Neutrophil (primary cell): ENCODE measurements at regions not wholly inside any gene's neighbourhood (a gene's known extent, or its start where the extent isn't known, plus 50 kb on each side); places are given as distances from the start of the nearest gene placed in this dataset.

ENCODE experiments used
- H3K27ac ChIP-seq: fragments of 200-600 bp; sonication (generic); 2 replicates; pipeline ENCODE4 v1.5.1; 2016; ENCODE audit warnings: mild to moderate bottlenecking, moderate library complexity
- H3K27me3 ChIP-seq: fragments of 200-600 bp; sonication (generic); 2 replicates; pipeline ENCODE4 v1.6.0; 2016; ENCODE audit warnings: mild to moderate bottlenecking
- H3K36me3 ChIP-seq: fragments of 200-600 bp; sonication (generic); 2 replicates; pipeline ENCODE4 v1.5.1; 2017
- H3K4me1 ChIP-seq, 2 experiments: fragments of 200-600 bp in 1 of 2; sonication (generic) in 1 of 2; 1 replicate in 1 of 2; 2 replicates in 1 of 2; pipeline versions ENCODE4 v1.5.1 to v1.6.1; 2013 to 2016; ENCODE audit warnings: low read depth in 1 of 2, low read length in 1 of 2, mild to moderate bottlenecking in 1 of 2, moderate library complexity in 1 of 2; ENCODE audit not compliant: control insufficient read depth in 1 of 2, insufficient read depth in 1 of 2
- H3K4me3 ChIP-seq, 2 experiments: fragments of 200-600 bp in 1 of 2; sonication (generic) in 1 of 2; 1 replicate in 1 of 2; 2 replicates in 1 of 2; pipeline ENCODE4 v1.5.1; 2013 to 2016; ENCODE audit warnings: low read depth in 1 of 2, low read length in 1 of 2, mild to moderate bottlenecking in 1 of 2, moderate library complexity in 1 of 2
- H3K9me3 ChIP-seq: fragments of 200-600 bp; sonication (generic); 2 replicates; pipeline ENCODE4 v1.5.1; 2016
- CTCF ChIP-seq: fragments of 200-600 bp; sonication (generic); IDR thresholded peaks from 2 replicates; pipeline ENCODE4 v1.5.1; 2016; ENCODE audit warnings: antibody characterized with exemption

GRCh38 chr5:8048920-8049319 lies 180.0 kb downstream of the MTRR start:
- H3K27me3 ChIP-seq, result no peaks in the 10 kb centered on the region
- no peaks in the 10 kb centered on the region for H3K9me3 ChIP-seq
- H3K4me1 ChIP-seq, result no peaks in the 10 kb centered on the region
- H3K36me3 ChIP-seq, result no peaks in the 10 kb centered on the region
- TF ChIP-seq CTCF, result no peak
- no peak overlapping the region for H3K4me3 ChIP-seq
- H3K27ac ChIP-seq, result no peak overlapping the region

GRCh38 chr5:8050616-8051175 lies 181.7 kb downstream of the MTRR start:
- no peak for TF ChIP-seq CTCF
- Histone ChIP-seq H3K4me1 (no peaks in the 10 kb centered on the region), H3K27me3 (no peaks in the 10 kb centered on the region), H3K36me3 (no peaks in the 10 kb centered on the region), H3K27ac (no peak overlapping the region), H3K9me3 (no peaks in the 10 kb centered on the region), H3K4me3 (no peak overlapping the region)

GRCh38 chr5:8053270-8053669 lies 184.3 kb downstream of the MTRR start:
- no peak overlapping the region for H3K4me3 ChIP-seq
- H3K4me1 ChIP-seq, result no peaks in the 10 kb centered on the region
- H3K27me3 ChIP-seq, result no peaks in the 10 kb centered on the region
- H3K9me3 ChIP-seq, result no peaks in the 10 kb centered on the region
- no peaks in the 10 kb centered on the region for H3K36me3 ChIP-seq
- TF ChIP-seq CTCF, result no peak
- no peak overlapping the region for H3K27ac ChIP-seq

GRCh38 chr5:8057769-8058168 lies 188.8 kb downstream of the MTRR start:
- no peak for TF ChIP-seq CTCF
- H3K27me3 ChIP-seq, result no peaks in the 10 kb centered on the region
- H3K36me3 ChIP-seq, result no peaks in the 10 kb centered on the region
- H3K4me3 ChIP-seq, result no peak overlapping the region
- H3K27ac ChIP-seq, result no peak overlapping the region
- no peaks in the 10 kb centered on the region for H3K4me1 ChIP-seq
- no peaks in the 10 kb centered on the region for H3K9me3 ChIP-seq

GRCh38 chr5:8058616-8059190 lies 189.8 kb downstream of the MTRR start:
- Histone ChIP-seq H3K36me3 (no peaks in the 10 kb centered on the region), H3K27me3 (no peaks in the 10 kb centered on the region), H3K27ac (no peak overlapping the region), H3K9me3 (no peaks in the 10 kb centered on the region), H3K4me1 (no peaks in the 10 kb centered on the region), H3K4me3 (no peak overlapping the region)
- no peak for TF ChIP-seq CTCF

- no peaks in the 10 kb centered on the region for H3K27me3 ChIP-seq
- no peak overlapping the region for H3K27ac ChIP-seq
- no peak for TF ChIP-seq CTCF
- H3K4me3 ChIP-seq, result no peak overlapping the region
- H3K36me3 ChIP-seq, result no peaks in the 10 kb centered on the region
- no peaks in the 10 kb centered on the region for H3K9me3 ChIP-seq
- no peaks in the 10 kb centered on the region for H3K4me1 ChIP-seq
Observed at GRCh38 chr5:8059337-8059736, 190.4 kb downstream of the MTRR start.
